ENCODE measurements at regions not wholly inside any gene's neighbourhood (a gene's known extent, or its start where the extent isn't known, plus 50 kb on each side); places are given as distances from the start of the nearest gene placed in this dataset.

DNA sequence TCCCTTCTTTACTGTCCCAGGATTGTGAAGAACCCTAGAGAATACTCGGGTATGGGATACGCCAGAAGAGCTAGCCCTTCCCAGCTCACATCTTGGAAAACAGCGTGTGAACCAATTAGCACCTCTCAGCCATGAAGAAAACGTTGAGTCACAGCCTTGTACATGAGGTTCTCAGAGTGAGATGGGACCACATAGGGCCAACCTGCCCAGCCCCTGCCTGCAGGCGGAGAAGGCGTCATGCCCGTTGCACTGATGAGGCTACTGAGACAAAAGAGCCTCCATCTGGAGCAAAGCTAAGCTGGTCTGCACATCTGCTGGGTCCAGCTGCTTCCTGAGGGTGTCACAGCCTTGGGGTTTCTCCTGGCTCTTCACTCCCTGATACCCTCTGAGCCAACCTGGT lies 92.2 kb downstream of the LBH start:
- H4K20me1 ChIP-seq (ENCODE audit: control insufficient read depth, extremely low read depth, insufficient read depth, low read length): no peaks in the 10 kb centered on the region
- no peaks in the 10 kb centered on the region for H3K4me1 ChIP-seq (ENCODE audit: control insufficient read depth, extremely low read depth, insufficient read depth, low read length)
- no peak for TF ChIP-seq EZH2 (IDR thresholded peaks at IDR 0.05; ENCODE audit: low read length, missing control alignments)
- TF ChIP-seq CTCF (conservative IDR thresholded peaks at IDR 0.05 in 1 of 2, IDR thresholded peaks at IDR 0.05 in 1 of 2; ENCODE audit: low read depth in 1 of 2, low read length in 2 of 2): no peak
- H3K27me3 ChIP-seq (ENCODE audit: control insufficient read depth, insufficient read depth, low read length): no peaks in the 10 kb centered on the region
- H3K27ac ChIP-seq (ENCODE audit: insufficient read depth, low read length): no peak overlapping the region
- no peak for DNase-seq (ENCODE audit: low read depth in 2 of 2)
- no peaks in the 10 kb centered on the region for H3K36me3 ChIP-seq (ENCODE audit: control insufficient read depth, insufficient read depth, low read length)
- no peaks in the 10 kb centered on the region for H3K9me3 ChIP-seq (ENCODE audit: control insufficient read depth, insufficient read depth, low read depth, low read length)
- H2AFZ ChIP-seq (ENCODE audit: low read length): no peak overlapping the region
- H3K9ac ChIP-seq (ENCODE audit: insufficient read depth, low read length): no peak overlapping the region
- H3K4me3 ChIP-seq (replicated peaks in 1 of 4; ENCODE audit: control extremely low read depth in 1 of 4, insufficient read depth in 1 of 4, low read depth in 3 of 4, low read length in 4 of 4): no peak overlapping the region
- no peak overlapping the region for H3K4me2 ChIP-seq (ENCODE audit: extremely low read depth, insufficient read depth, low read length)
- H3K79me2 ChIP-seq (ENCODE audit: control insufficient read depth, insufficient read depth, low read length): no peaks in the 10 kb centered on the region

- Histone ChIP-seq H3K9ac (ENCODE audit: insufficient read depth, low read length) (no peak overlapping the region), H3K4me2 (ENCODE audit: extremely low read depth, insufficient read depth, low read length) (no peak overlapping the region), H3K4me3 (replicated peaks in 1 of 4; ENCODE audit: control extremely low read depth in 1 of 4, insufficient read depth in 1 of 4, low read depth in 3 of 4, low read length in 4 of 4) (no peak overlapping the region), H3K27ac (ENCODE audit: insufficient read depth, low read length) (no peak overlapping the region), H3K9me3 (ENCODE audit: control insufficient read depth, insufficient read depth, low read depth, low read length) (no peaks in the 10 kb centered on the region), H2AFZ (ENCODE audit: low read length) (no peak overlapping the region), H3K4me1 (ENCODE audit: control insufficient read depth, extremely low read depth, insufficient read depth, low read length) (no peaks in the 10 kb centered on the region), H3K79me2 (ENCODE audit: control insufficient read depth, insufficient read depth, low read length) (no peaks in the 10 kb centered on the region), H3K27me3 (ENCODE audit: control insufficient read depth, insufficient read depth, low read length) (no peaks in the 10 kb centered on the region), H3K36me3 (ENCODE audit: control insufficient read depth, insufficient read depth, low read length) (no peaks in the 10 kb centered on the region), H4K20me1 (ENCODE audit: control insufficient read depth, extremely low read depth, insufficient read depth, low read length) (no peaks in the 10 kb centered on the region)
- TF ChIP-seq EZH2 (IDR thresholded peaks at IDR 0.05; ENCODE audit: low read length, missing control alignments) (no peak), CTCF (conservative IDR thresholded peaks at IDR 0.05 in 1 of 2, IDR thresholded peaks at IDR 0.05 in 1 of 2; ENCODE audit: low read depth in 1 of 2, low read length in 2 of 2) (no peak)
- DNase-seq (ENCODE audit: low read depth in 2 of 2): no peak
These were observed 93.0 kb downstream of the LBH start for GRCh38 chr2:30324245-30324908.

GRCh38 chr2:30325600-30326328 lies 94.4 kb downstream of the LBH start:
- no peaks in the 10 kb centered on the region for H4K20me1 ChIP-seq (ENCODE audit: control insufficient read depth, extremely low read depth, insufficient read depth, low read length)
- no peak overlapping the region for H3K9ac ChIP-seq (ENCODE audit: insufficient read depth, low read length)
- TF ChIP-seq CTCF (conservative IDR thresholded peaks at IDR 0.05 in 1 of 2, IDR thresholded peaks at IDR 0.05 in 1 of 2; ENCODE audit: low read depth in 1 of 2, low read length in 2 of 2) (no peak), EZH2 (IDR thresholded peaks at IDR 0.05; ENCODE audit: low read length, missing control alignments) (no peak)
- H3K27ac ChIP-seq (ENCODE audit: insufficient read depth, low read length): no peak overlapping the region
- no peak overlapping the region for H2AFZ ChIP-seq (ENCODE audit: low read length)
- H3K9me3 ChIP-seq (ENCODE audit: control insufficient read depth, insufficient read depth, low read depth, low read length): no peaks in the 10 kb centered on the region
- H3K36me3 ChIP-seq (ENCODE audit: control insufficient read depth, insufficient read depth, low read length): no peaks in the 10 kb centered on the region
- DNase-seq (ENCODE audit: low read depth in 2 of 2): no peak
- H3K4me3 ChIP-seq (replicated peaks in 1 of 4; ENCODE audit: control extremely low read depth in 1 of 4, insufficient read depth in 1 of 4, low read depth in 3 of 4, low read length in 4 of 4): no peak overlapping the region
- no peaks in the 10 kb centered on the region for H3K4me1 ChIP-seq (ENCODE audit: control insufficient read depth, extremely low read depth, insufficient read depth, low read length)
- no peaks in the 10 kb centered on the region for H3K79me2 ChIP-seq (ENCODE audit: control insufficient read depth, insufficient read depth, low read length)
- H3K27me3 ChIP-seq (ENCODE audit: control insufficient read depth, insufficient read depth, low read length): no peaks in the 10 kb centered on the region
- H3K4me2 ChIP-seq (ENCODE audit: extremely low read depth, insufficient read depth, low read length): no peak overlapping the region
